Right renal cortex interstitium (tissue), 3 donors: ENCODE measurements at regions not wholly inside any gene's neighbourhood (a gene's known extent, or its start where the extent isn't known, plus 50 kb on each side); places are given as distances from the start of the nearest gene placed in this dataset.

Source experiments
- DNase-seq, 3 donors: peaks; one replicate each; pipeline ENCODE4 v3.0.0-alpha.2; 2013; ENCODE audit warnings: low read depth in 3 of 3, low spot score in 2 of 3

- no peak for DNase-seq
Measured at GRCh38 chr2:126824663-126825062, 74.0 kb upstream of the TEX51 start.

- DNase-seq = no peak
Measured at GRCh38 chr2:126825316-126825715, 73.4 kb upstream of the TEX51 start.

DNA sequence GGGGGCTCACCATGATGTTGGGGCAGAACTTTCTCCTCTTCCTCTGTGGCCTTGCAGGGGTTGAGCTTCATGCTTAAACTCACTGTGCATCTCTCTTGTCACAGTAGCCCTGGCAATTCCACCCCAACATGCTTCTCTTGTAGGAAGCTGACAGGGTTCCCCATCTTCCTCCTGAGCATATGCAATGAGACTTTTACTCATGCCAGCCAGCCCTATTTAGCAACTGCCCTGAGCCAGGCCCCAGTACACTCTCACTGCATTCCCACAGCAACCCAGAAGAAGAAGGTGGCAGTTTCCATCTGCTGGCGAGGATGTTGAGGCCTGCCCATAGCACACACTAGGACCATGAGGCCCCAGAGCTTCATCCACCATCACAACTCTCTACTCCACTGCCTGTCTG, 72.2 kb upstream of the TEX51 start:
- DNase-seq = no peak

DNA sequence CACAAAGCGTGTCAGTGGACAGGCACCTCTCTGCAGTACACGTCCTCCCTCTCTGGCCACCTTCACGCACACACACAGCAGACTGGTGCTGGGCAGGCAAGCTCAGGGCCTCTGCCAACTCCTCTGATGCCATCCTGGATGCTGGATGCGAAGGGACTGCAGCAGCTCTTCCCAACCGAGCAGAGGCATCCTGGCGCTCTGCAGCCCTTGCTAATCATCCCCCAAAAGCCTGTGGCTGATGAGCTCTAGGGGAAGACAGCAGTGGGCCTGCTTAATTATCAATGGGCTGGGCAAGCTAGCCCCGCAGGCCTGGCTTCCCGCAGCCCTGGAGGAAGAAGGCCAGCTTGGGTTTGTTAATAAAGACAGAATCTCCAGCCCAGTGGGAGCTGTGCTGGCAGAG, 71.3 kb upstream of the TEX51 start:
- no peak for DNase-seq

- DNase-seq = no peak
Measured at GRCh38 chr2:126828051-126828450, 70.6 kb upstream of the TEX51 start.

DNA sequence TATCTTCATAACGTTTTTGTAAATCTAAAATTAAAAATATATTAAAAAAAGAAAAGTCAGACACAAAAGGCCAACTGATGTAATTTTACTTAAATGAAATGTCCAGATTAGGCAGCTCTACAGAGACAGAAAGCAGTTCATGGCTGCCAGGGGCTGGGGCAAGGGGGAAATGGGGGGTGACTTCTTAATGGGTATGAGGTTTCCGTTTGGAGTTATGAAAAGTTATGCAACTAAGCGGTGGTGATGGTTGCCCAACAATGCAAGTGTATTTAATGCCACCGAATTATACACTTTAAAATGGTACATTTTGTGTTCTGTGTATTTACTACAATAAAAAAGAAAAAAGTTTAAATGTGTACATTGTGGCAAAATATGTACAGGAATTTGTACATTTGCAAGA, 70.2 kb upstream of the TEX51 start:
- no peak for DNase-seq

DNA sequence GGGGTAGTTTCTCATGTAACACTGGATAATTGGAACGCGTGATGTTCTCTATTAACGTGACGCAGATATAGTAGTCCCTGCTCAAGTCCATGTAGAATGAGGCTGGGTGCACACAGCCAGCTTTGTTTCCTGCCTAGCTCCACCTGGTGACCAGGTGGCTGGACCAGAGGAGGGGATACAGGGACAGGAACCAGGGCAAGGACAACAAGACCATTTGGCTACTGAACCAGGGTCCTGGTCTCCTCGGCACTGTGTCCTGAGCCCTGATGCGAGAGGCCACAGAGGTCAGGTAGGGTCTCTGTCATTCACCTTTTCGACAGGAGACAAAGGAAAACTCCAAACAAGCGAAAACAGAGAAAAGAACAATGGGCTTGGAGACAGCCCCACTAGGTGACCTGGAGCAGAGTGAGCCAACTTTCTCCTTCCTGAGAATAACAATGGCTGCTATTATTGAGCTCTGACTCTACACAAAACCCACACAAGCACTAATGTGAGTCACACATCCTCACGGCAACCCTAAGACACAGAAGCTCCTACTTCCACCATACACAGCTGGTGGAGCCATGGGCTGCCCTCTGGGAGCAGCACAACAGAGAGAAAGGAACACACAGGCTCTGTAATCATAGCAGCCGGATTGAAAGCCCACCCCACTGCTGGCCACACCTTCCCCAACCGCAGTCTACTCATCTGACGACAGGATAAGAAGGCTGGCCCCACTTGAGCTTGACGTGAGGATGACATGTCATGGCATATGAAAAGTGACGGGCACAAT, 67.3 kb upstream of the TEX51 start:
- no peak for DNase-seq

GRCh38 chr2:126832014-126832413, 66.7 kb upstream of the TEX51 start:
- DNase-seq = no peak

DNA sequence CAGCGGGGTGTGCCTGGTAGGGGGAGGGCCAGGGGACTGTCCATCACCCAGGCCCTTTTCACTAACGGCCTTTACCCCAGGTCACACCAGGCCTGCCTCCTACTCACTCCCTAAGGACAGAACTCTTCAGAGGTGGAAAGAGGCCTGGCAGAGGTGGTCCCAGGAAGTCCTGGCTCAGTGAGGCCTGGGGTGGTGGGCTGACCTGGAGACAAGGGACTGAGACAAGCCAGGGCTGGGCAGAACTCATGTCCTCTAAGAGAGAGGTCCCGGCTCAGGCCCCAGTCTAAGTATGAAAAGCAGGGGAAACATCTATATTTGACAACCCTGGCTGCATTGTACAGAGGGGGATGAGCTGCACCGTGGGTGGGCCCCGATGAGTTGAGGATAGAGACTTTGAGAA, 65.9 kb upstream of the TEX51 start:
- no peak for DNase-seq

DNA sequence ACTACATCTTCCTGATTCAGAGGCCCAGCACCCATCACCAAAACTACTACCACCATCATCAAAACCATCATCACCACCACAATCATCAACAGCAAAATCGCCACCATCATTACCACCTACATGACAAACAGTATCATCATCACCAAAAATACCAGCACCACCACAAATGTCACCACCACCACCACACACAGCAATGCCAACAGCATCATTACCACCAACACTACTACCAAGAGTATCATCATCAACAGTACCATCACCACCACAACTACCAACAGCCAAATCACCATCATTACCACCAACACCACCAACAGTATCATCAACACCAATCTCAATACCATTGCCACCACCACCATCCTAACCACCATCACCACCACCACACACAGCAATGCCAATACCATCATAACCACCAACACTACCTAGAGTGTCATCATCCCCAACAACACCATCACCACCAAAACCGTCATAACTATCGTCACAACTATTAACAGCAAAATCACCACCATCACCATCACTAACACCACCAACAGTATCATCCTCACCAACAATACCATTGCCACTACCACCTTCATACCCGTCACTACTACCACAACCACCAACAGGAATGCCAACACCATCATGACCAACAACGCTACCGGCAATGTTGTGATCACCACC, 64.6 kb upstream of the TEX51 start:
- DNase-seq = no peak

DNA sequence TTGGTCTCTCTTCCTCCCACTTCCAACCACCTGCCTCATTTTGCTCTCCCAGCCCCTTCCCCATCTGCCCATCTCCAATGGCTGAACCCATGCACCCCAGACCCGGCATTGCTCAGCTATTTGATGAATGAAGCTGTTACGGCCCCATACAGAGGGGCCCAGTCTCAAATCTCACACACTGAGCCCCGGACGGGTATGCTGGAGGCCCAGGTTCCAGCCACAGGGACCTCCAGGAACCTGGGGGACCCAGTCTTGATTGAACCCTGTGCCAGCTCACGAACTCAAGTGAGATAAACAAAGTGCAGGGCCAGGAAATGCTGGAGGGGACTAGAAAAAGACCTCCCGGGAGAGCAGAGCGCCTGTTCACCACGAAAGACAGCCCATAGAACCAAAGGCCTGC, 63.4 kb upstream of the TEX51 start:
- no peak for DNase-seq

GRCh38 chr2:126835831-126836230, 62.9 kb upstream of the TEX51 start:
- DNase-seq = no peak

DNA sequence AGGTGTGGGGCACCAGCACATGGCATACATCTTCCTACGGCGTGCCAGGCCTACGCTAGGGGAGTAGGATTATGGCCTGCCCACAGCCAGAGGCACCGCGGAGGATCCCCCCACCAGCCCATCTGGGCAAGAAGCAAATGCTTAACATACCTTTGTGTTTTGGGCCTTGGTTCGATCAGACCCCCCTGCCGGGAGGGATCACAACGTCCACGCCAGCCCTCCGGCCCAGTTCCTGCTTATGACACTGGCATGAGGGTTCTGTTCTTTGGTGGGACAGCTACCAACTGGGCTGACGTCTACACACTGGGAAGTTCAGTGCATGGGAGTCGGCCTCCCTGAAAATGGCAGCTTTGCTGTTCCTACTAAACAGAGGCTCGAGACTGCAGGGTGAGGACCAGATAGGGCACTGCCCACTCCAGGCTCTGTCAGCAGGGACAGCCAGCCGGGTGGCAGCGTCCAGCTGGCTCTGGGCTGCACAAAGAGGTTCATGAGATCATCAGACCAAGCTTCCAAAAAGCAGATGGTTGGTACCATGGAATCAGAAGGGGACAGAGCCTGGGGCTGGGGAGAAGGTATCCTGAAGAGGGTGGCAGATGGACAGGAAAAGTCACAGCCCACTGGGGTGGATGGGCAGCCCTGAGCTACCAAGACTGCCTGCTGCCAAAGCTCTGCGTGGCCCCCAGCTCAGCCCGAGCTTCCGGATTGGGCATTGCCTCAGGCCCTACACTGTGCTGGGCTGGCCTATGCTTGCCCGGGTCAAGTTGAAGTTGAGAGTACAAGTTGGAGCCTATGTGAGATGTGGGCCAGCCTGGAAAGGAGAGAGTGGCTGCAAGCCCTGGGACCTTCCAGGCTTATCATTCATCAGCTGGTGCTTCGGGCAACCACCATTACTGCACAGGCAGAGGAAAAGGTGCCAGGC, 61.7 kb upstream of the TEX51 start:
- no peak for DNase-seq

DNA sequence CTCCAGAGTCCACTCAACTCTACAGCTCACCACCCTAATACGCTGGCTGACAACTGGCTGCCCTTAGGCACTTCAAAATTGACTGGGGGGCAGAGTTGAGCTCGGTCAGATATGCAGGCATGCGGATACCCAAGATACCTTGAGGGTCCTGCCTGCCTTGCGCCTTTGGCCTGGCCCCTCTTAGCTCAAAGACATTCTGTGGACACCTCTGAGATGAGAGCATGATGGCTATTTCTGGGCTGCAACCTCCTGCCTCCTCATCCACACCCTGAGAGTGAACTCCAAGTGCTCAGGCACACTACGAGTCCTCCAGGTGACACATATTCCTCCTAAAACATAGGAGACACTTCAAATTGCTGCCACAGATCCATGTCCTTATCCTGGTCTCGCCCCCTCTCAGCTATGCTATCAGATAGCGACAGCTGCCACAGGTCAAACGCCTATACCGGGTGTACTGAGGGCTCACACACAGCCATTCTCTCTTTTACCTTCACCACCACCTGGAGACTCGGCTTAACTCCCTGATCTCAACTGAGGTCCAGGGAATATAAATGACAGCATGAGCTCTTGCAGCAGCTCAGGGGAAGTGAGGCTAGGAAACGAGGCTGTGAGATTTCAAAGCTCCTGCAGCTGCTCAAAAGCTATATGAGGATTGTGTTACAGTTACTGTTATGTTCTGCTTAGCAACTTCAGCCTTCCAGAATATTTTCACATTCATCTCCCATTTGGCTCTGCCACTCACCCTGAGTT, 60.5 kb upstream of the TEX51 start:
- no peak for DNase-seq

GRCh38 chr2:126838716-126838985, 60.0 kb upstream of the TEX51 start:
- DNase-seq = no peak

DNA sequence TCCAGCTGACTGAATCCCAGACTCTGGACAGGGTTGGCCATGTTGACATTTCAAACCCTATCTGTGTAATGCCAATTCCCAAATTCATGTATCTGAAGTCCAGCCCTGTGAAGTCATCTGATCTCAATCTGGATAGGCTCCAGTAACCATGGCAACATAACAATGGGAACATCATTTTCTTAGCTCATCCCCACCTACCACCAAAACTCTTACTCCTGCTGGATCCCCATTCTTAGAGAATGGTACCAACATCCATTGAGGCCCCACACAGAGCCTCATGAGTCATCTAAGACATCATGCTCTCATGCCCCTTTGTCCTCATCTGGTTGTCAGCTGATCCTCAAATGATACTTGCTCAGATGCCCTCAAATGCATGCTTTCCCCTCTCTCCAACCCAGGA, 58.9 kb upstream of the TEX51 start:
- no peak for DNase-seq

DNA sequence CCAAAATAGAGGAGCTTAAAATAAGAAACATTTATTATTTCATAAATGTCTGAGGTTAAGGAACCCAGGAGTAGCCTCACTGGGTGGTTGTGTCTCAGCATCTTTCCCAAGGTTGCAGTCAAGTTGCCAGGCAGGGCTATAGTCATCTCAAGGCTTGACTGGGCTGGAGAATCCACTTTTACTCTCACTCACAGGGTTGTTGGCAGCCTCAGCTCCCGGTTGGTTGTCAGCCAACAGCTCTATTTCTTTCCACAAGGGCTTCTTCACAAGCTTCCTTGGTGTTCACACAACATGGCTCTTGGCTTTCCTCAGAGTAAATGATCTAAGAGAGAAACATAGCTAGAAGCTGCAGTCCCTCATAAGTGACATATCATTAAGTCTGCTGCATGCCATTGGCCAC, 55.6 kb upstream of the TEX51 start:
- DNase-seq = no peak

GRCh38 chr2:126846241-126846640, 52.4 kb upstream of the TEX51 start:
- DNase-seq = no peak
